ENCODE measurements at regions not wholly inside any gene's neighbourhood (a gene's known extent, or its start where the extent isn't known, plus 50 kb on each side); places are given as distances from the start of the nearest gene placed in this dataset.

DNA sequence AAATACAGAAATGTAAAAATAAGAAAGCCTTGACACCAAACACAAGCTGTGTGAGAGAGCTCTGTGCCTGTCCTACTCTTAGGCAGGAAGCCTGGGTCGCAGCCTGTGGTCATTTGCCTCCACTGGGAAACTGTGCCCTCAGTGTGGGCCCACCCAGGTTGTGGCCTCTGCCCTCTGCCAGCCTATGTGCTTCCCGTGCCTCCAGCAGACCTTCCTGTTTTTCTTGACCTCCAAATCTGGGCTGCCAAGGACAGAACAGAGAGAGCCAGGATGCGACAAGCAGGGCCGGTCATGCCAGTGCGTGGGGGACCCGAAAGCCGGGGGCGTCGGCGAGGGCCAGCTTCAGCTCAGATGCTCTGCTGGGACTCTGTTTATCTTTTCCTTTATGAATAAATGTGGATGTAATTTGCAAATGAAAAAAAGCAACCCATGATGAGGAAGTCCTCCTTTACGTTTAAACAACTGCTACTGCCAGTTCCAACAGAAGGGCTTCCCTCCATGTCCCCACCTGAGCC, 189.2 kb upstream of the EXOC2 start:
- Histone ChIP-seq H3K4me3 (ENCODE audit: low read depth, low read length) (no peak overlapping the region), H3K27ac (ENCODE audit: low read depth, low read length) (no peak overlapping the region), H3K9me3 (ENCODE audit: control insufficient read depth, insufficient read depth, low read length) (no peaks in the 10 kb centered on the region), H3K27me3 (ENCODE audit: control insufficient read depth, insufficient read depth, low read length) (no peaks in the 10 kb centered on the region), H3K36me3 (ENCODE audit: control insufficient read depth, insufficient read depth, low read length) (no peaks in the 10 kb centered on the region), H3K4me1 (ENCODE audit: control insufficient read depth, insufficient read depth, low read length) (peaks cover 6% of the 10 kb centered on the region)
- 76% methylated on average over 6 of the region's 11 CpGs for WGBS (ENCODE audit: insufficient coverage)
- no peak for DNase-seq (ENCODE audit: low read depth in 4 of 6, low spot score in 6 of 6)

DNA sequence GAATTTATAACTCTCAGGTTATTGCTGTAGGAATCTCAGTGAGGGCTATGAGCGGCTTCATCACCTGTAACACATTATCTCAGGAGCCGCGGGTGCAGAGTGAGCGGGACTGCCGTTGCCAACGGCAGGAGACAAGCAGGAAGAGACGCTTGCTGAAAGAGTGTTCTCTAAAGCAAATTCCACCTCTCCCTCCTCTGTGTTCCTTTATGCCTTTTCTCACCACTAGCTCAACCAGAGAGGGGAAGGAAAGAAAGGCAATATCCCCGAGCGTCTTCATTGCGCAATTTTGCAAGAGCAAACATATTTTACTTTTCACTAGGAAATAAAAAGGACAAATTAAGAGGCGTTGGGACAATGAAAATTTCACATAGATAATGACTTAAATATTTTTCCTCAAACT, 185.2 kb upstream of the EXOC2 start:
- 83% methylated on average over 3 of the region's 11 CpGs for WGBS (ENCODE audit: insufficient coverage)
- Histone ChIP-seq H3K27me3 (ENCODE audit: control insufficient read depth, insufficient read depth, low read length) (no peaks in the 10 kb centered on the region), H3K36me3 (ENCODE audit: control insufficient read depth, insufficient read depth, low read length) (no peaks in the 10 kb centered on the region), H3K4me3 (ENCODE audit: low read depth, low read length) (no peak overlapping the region), H3K4me1 (ENCODE audit: control insufficient read depth, insufficient read depth, low read length) (peaks cover 6% of the 10 kb centered on the region), H3K9me3 (ENCODE audit: control insufficient read depth, insufficient read depth, low read length) (no peaks in the 10 kb centered on the region), H3K27ac (ENCODE audit: low read depth, low read length) (no peak overlapping the region)
- DNase-seq (ENCODE audit: low read depth in 4 of 6, low spot score in 6 of 6) = no peak

DNA sequence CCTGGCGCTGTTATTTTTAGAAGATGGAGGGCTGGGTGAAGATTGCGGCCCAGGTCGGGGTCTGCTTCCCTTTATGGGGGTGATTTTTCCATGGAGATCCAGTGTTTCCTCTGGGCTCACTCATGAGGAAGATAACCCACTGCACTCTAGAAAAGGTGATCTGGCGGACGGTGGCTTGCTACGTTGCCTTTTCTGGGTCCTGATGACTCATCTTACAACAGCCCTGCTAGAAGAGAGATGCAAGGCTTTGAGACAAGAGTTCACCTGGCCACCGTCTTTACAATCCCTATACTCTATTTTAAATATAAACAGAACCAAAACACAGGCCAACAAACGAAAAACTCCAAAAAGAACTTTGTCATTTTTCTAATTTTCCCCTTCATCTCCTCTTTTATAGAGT, 182.1 kb upstream of the EXOC2 start:
- Histone ChIP-seq H3K4me1 (ENCODE audit: control insufficient read depth, insufficient read depth, low read length) (no peaks in the 10 kb centered on the region), H3K27ac (ENCODE audit: low read depth, low read length) (no peak overlapping the region), H3K9me3 (ENCODE audit: control insufficient read depth, insufficient read depth, low read length) (no peaks in the 10 kb centered on the region), H3K4me3 (ENCODE audit: low read depth, low read length) (no peak overlapping the region), H3K36me3 (ENCODE audit: control insufficient read depth, insufficient read depth, low read length) (no peaks in the 10 kb centered on the region), H3K27me3 (ENCODE audit: control insufficient read depth, insufficient read depth, low read length) (no peaks in the 10 kb centered on the region)
- no peak for DNase-seq (ENCODE audit: low read depth in 4 of 6, low spot score in 6 of 6)
- WGBS (ENCODE audit: insufficient coverage) = 83% methylated on average over 8 of the region's 8 CpGs

DNA sequence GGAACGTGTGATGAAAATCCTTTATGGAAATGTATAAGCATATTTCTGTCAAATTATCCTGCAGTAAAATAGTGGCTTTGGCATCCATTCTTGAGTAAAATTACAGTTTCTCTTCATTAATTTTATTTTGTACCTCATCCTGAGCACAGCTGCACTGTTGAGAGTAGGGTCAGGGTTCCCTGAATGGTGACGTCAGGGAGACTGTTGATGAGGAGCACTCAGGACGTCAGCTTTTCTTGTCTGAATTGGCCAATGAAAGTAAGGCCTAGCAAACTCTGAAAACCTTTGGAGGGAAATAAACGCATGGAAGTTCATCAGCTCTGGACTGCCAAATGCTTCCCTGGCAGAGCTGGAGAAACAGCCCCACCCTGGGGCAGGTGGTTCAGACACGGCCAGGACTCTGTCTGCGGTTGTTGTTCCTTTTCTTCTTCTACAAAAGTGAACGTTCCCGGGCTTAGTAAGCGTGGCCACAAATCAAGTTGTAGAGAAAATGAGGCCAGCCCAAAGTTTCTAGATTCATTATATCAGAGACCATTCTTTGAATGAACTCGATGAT, 179.7 kb upstream of the EXOC2 start:
- DNase-seq (ENCODE audit: low read depth in 4 of 6, low spot score in 6 of 6) = no peak
- H3K27me3 ChIP-seq (ENCODE audit: control insufficient read depth, insufficient read depth, low read length) = no peaks in the 10 kb centered on the region
- no peaks in the 10 kb centered on the region for H3K36me3 ChIP-seq (ENCODE audit: control insufficient read depth, insufficient read depth, low read length)
- no peak overlapping the region for H3K4me3 ChIP-seq (ENCODE audit: low read depth, low read length)
- no peaks in the 10 kb centered on the region for H3K4me1 ChIP-seq (ENCODE audit: control insufficient read depth, insufficient read depth, low read length)
- WGBS (ENCODE audit: insufficient coverage) = 76% methylated on average over 5 of the region's 10 CpGs
- H3K27ac ChIP-seq (ENCODE audit: low read depth, low read length) = no peak overlapping the region
- no peaks in the 10 kb centered on the region for H3K9me3 ChIP-seq (ENCODE audit: control insufficient read depth, insufficient read depth, low read length)

DNA sequence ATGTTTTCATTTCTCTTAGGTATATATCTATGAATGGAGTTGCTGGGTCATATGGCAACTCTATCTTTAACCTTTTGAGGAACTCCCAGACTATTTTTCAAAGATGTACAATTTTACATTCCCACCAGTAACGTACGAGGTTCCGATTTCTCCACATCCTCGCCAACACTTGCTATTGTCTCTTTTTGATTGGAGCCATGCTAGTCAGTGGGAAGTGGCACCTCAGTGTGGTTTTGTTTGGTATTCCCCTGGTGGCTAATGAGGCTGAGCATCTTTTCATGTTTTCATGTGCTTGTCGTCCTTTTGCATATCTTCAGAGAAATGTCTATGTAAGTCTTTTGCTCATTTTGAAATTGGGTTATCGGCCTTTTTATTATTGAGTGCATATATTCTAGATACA, 178.6 kb upstream of the EXOC2 start:
- Histone ChIP-seq H3K27ac (ENCODE audit: low read depth, low read length) (no peak overlapping the region), H3K4me3 (ENCODE audit: low read depth, low read length) (no peak overlapping the region), H3K9me3 (ENCODE audit: control insufficient read depth, insufficient read depth, low read length) (no peaks in the 10 kb centered on the region), H3K36me3 (ENCODE audit: control insufficient read depth, insufficient read depth, low read length) (no peaks in the 10 kb centered on the region), H3K27me3 (ENCODE audit: control insufficient read depth, insufficient read depth, low read length) (no peaks in the 10 kb centered on the region), H3K4me1 (ENCODE audit: control insufficient read depth, insufficient read depth, low read length) (no peaks in the 10 kb centered on the region)
- WGBS (ENCODE audit: insufficient coverage) = no CpG with 5 or more reads among the region's 6 CpGs
- DNase-seq (ENCODE audit: low read depth in 4 of 6, low spot score in 6 of 6) = no peak

DNA sequence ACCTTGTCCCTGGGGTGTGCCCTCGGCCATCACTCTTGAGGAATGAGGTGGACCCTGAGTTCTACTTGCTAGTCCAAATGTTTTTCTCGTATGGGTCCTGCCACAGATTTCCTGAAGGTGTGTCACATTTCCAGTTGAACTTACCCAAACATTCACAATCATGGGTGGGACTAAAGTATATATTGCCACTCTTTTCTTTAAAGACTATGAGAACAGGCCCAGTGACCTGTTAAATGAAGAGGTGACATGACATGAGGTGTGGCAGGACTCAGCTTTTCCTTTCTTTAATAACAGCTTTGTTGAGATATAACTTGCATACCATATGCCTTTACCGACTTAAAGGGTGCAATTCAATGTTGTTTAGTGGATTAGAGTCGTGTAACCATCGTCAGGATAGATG, 177.2 kb upstream of the EXOC2 start:
- Histone ChIP-seq H3K36me3 (ENCODE audit: control insufficient read depth, insufficient read depth, low read length) (no peaks in the 10 kb centered on the region), H3K4me1 (ENCODE audit: control insufficient read depth, insufficient read depth, low read length) (no peaks in the 10 kb centered on the region), H3K4me3 (ENCODE audit: low read depth, low read length) (no peak overlapping the region), H3K9me3 (ENCODE audit: control insufficient read depth, insufficient read depth, low read length) (no peaks in the 10 kb centered on the region), H3K27ac (ENCODE audit: low read depth, low read length) (no peak overlapping the region), H3K27me3 (ENCODE audit: control insufficient read depth, insufficient read depth, low read length) (no peaks in the 10 kb centered on the region)
- 92% methylated on average over 2 of the region's 5 CpGs for WGBS (ENCODE audit: insufficient coverage)
- DNase-seq (ENCODE audit: low read depth in 4 of 6, low spot score in 6 of 6) = no peak

DNA sequence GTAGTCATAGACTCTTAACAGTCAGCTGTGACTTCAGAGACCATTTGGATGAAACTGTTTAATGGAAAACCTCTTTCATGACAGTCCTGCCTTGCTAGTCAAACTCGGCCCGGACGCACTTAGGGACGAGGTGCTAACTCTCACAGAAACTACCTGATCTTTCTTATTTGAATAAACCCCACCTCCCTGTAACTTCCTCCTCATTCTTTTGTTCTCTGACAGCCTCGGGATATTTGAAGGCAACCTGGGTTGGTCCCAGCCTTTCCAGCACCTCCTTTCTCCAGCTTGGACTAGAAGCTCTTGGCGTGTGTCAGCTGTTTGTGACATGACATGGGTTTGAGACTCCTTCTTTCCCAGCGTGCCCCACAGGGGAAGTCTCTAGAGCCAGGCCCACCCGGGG, 175.3 kb upstream of the EXOC2 start:
- Histone ChIP-seq H3K4me1 (ENCODE audit: control insufficient read depth, insufficient read depth, low read length) (no peaks in the 10 kb centered on the region), H3K9me3 (ENCODE audit: control insufficient read depth, insufficient read depth, low read length) (no peaks in the 10 kb centered on the region), H3K27me3 (ENCODE audit: control insufficient read depth, insufficient read depth, low read length) (no peaks in the 10 kb centered on the region), H3K27ac (ENCODE audit: low read depth, low read length) (no peak overlapping the region), H3K36me3 (ENCODE audit: control insufficient read depth, insufficient read depth, low read length) (no peaks in the 10 kb centered on the region), H3K4me3 (ENCODE audit: low read depth, low read length) (no peak overlapping the region)
- WGBS (ENCODE audit: insufficient coverage) = 90% methylated on average over 7 of the region's 8 CpGs
- no peak for DNase-seq (ENCODE audit: low read depth in 4 of 6, low spot score in 6 of 6)

DNA sequence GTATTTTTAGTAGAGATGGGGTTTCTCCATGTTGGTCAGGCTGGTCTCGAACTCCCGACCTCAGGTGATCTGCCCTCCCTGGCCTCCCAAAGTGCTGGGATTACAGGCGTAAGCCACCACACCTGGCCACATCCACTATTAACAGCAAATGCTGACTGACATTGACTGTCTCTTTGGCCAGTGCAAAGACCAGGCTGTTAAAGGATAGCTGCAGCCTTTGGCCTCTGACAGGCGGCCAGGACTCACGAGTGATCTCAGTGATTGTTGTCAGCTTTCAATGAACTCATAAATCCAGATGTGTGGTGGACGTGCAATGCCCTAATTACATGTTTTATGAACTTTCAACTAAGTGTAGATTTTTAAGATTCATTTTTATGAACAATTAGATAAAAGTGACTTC, 174.4 kb upstream of the EXOC2 start:
- Histone ChIP-seq H3K36me3 (ENCODE audit: control insufficient read depth, insufficient read depth, low read length) (no peaks in the 10 kb centered on the region), H3K4me1 (ENCODE audit: control insufficient read depth, insufficient read depth, low read length) (no peaks in the 10 kb centered on the region), H3K9me3 (ENCODE audit: control insufficient read depth, insufficient read depth, low read length) (no peaks in the 10 kb centered on the region), H3K27ac (ENCODE audit: low read depth, low read length) (no peak overlapping the region), H3K4me3 (ENCODE audit: low read depth, low read length) (no peak overlapping the region), H3K27me3 (ENCODE audit: control insufficient read depth, insufficient read depth, low read length) (no peaks in the 10 kb centered on the region)
- WGBS (ENCODE audit: insufficient coverage) = 87% methylated on average over 5 of the region's 6 CpGs
- DNase-seq (ENCODE audit: low read depth in 4 of 6, low spot score in 6 of 6) = no peak

DNA sequence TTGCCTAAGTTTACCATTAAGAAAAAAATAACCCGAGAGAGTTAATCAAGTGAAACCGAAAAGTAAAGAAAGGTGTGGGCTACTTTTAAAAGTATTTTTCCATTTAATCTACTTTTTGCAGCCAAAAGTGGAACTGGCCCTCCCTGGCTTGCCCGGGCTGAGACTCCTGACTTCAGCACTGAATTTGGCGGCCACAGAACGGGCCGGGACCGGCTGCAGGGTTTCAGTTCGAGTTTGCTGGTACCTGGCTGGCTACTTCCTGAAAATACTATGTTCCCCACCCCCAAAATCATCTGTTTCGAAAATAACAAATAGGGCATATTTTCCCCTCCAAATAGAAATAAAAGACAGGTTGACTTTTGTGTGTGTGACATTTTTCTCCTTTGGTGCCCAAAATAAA, 173.4 kb upstream of the EXOC2 start:
- no peaks in the 10 kb centered on the region for H3K27me3 ChIP-seq (ENCODE audit: control insufficient read depth, insufficient read depth, low read length)
- H3K4me1 ChIP-seq (ENCODE audit: control insufficient read depth, insufficient read depth, low read length) = no peaks in the 10 kb centered on the region
- WGBS (ENCODE audit: insufficient coverage) = 97% methylated on average over 5 of the region's 9 CpGs
- DNase-seq (ENCODE audit: low read depth in 4 of 6, low spot score in 6 of 6) = no peak
- H3K27ac ChIP-seq (ENCODE audit: low read depth, low read length) = no peak overlapping the region
- no peak overlapping the region for H3K4me3 ChIP-seq (ENCODE audit: low read depth, low read length)
- H3K36me3 ChIP-seq (ENCODE audit: control insufficient read depth, insufficient read depth, low read length) = no peaks in the 10 kb centered on the region
- no peaks in the 10 kb centered on the region for H3K9me3 ChIP-seq (ENCODE audit: control insufficient read depth, insufficient read depth, low read length)

DNA sequence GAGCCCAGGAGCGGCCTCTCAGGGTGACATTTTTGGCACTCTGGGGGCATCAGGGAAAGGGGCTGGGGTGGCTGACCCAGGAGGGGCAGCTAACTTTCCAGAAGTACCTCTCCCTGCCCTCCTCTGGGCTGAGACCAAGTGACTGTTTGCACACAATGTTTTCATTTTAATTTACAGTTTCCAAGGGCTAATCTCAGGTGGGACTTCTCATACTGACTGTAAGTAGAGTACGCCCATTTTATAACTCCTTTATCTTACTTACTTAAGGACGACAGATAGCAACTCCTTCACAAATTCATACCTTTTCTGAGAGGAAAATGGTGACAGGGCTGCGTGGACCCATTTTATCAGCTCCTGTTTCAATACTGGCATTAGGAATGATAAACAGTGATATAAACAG, 172.9 kb upstream of the EXOC2 start:
- Histone ChIP-seq H3K9me3 (ENCODE audit: control insufficient read depth, insufficient read depth, low read length) (no peaks in the 10 kb centered on the region), H3K4me3 (ENCODE audit: low read depth, low read length) (no peak overlapping the region), H3K4me1 (ENCODE audit: control insufficient read depth, insufficient read depth, low read length) (no peaks in the 10 kb centered on the region), H3K27me3 (ENCODE audit: control insufficient read depth, insufficient read depth, low read length) (no peaks in the 10 kb centered on the region), H3K27ac (ENCODE audit: low read depth, low read length) (no peak overlapping the region), H3K36me3 (ENCODE audit: control insufficient read depth, insufficient read depth, low read length) (no peaks in the 10 kb centered on the region)
- 100% methylated on average over 1 of the region's 4 CpGs for WGBS (ENCODE audit: insufficient coverage)
- DNase-seq (ENCODE audit: low read depth in 4 of 6, low spot score in 6 of 6) = no peak

Measured in spinal cord (tissue), 9 donors.